ENCODE measurements at regions not wholly inside any gene's neighbourhood (a gene's known extent, or its start where the extent isn't known, plus 50 kb on each side); places are given as distances from the start of the nearest gene placed in this dataset.

- Histone ChIP-seq H3K79me1 (ENCODE audit: insufficient read depth, low read depth, low read length, poor library complexity, severe bottlenecking) (no peaks in the 10 kb centered on the region), H4K20me1 (ENCODE audit: control insufficient read depth, insufficient read depth, insufficient read length) (no peaks in the 10 kb centered on the region), H2BK5ac (ENCODE audit: insufficient read length, low read length) (no peak overlapping the region), H3K23ac (ENCODE audit: insufficient read length, low read depth, low read length) (no peak overlapping the region), H3K4me1 (ENCODE audit: insufficient read depth, low read length) (no peaks in the 10 kb centered on the region), H3K27me3 (ENCODE audit: insufficient read depth, low read length) (no peaks in the 10 kb centered on the region), H2AFZ (ENCODE audit: low read length) (no peak overlapping the region), H2BK15ac (ENCODE audit: low read depth, low read length) (no peak overlapping the region), H3K9me3 (ENCODE audit: control insufficient read depth, low read depth, low read length) (no peaks in the 10 kb centered on the region), H4K8ac (replicated peaks; ENCODE audit: insufficient read length, low read depth, low read length) (no peak overlapping the region), H3K14ac (ENCODE audit: insufficient read depth, low read length) (no peak overlapping the region), H3K4ac (ENCODE audit: low read depth, low read length) (no peak overlapping the region), H3K23me2 (ENCODE audit: insufficient read length, low read depth, low read length, poor library complexity, severe bottlenecking) (no peaks in the 10 kb centered on the region), H2BK20ac (ENCODE audit: low read depth, low read length, poor library complexity, severe bottlenecking) (no peak overlapping the region), H2BK120ac (ENCODE audit: low read depth, low read length, poor library complexity, severe bottlenecking) (no peak overlapping the region), H2AK5ac (ENCODE audit: insufficient read length, low read length) (no peak overlapping the region), H3T11ph (ENCODE audit: low read length) (no peak overlapping the region), H4K91ac (ENCODE audit: insufficient read length, low read depth, low read length) (no peak overlapping the region), H3K79me2 (ENCODE audit: insufficient read depth, low read length) (no peaks in the 10 kb centered on the region), H4K5ac (ENCODE audit: insufficient read length, low read depth, low read length) (no peak overlapping the region), H3K18ac (ENCODE audit: insufficient read length, low read depth, low read length) (no peak overlapping the region), H3K56ac (ENCODE audit: insufficient read length, low read depth, low read length) (no peak overlapping the region), H3K4me2 (ENCODE audit: insufficient read depth, insufficient read length, low read length) (no peak overlapping the region), H2BK12ac (ENCODE audit: insufficient read length, low read depth, low read length) (no peak overlapping the region), H3K9ac (ENCODE audit: extremely low read depth, insufficient read length, low read length) (no peak overlapping the region), H3K27ac (ENCODE audit: insufficient read length, low read depth, low read length) (no peak overlapping the region)
- TF ChIP-seq CTCF (conservative IDR thresholded peaks at IDR 0.05): no peak
- H3K4me3 Mint-ChIP-seq: no peak overlapping the region
- DNase-seq: no peak
- no CpG with 5 or more reads among the region's 1 CpG for WGBS (ENCODE audit: extremely low coverage, insufficient read length, low lambda C conversion rate)
- H3K4me1 Mint-ChIP-seq: peaks cover 5% of the 10 kb centered on the region in 2 experiments
- no peaks in the 10 kb centered on the region for H3K27me3 Mint-ChIP-seq (ENCODE audit: low read depth)
- no peak overlapping the region for H3K27ac Mint-ChIP-seq
- peaks cover 0 to 2% (median under 1%) of the 10 kb centered on the region in 3 experiments; a peak in 2 of 7 replicates for H3K36me3 Mint-ChIP-seq (ENCODE audit: insufficient read depth in 1 of 3, low read depth in 3 of 3)
- H3K9me3 Mint-ChIP-seq: peaks cover 49 to 54% of the 10 kb centered on the region in 2 experiments
These were observed 65.0 kb upstream of the GPR174 start for GRCh38 chrX:79079477-79079876.

Data from H9 (cell line).